Thyroid gland (tissue), 4 donors: ENCODE measurements at regions not wholly inside any gene's neighbourhood (a gene's known extent, or its start where the extent isn't known, plus 50 kb on each side); places are given as distances from the start of the nearest gene placed in this dataset.

Experiments used
- DNase-seq, 2 donors: peaks; one replicate each; pipeline ENCODE4 v3.0.0-alpha.2; 2019
- H3K27ac ChIP-seq, 3 donors: fragments of 200-600 bp; sonication (generic); 1 replicate in 2 of 3; 2 replicates in 1 of 3; pipeline ENCODE4 v1.5.1; 2016 to 2019; ENCODE audit warnings: mild to moderate bottlenecking in 1 of 3, moderate library complexity in 1 of 3
- H3K27me3 ChIP-seq: fragments of 200-600 bp; sonication (generic); one replicate; pipeline ENCODE4 v1.5.1; 2019
- H3K36me3 ChIP-seq, 2 donors: fragments of 200-600 bp; sonication (generic); one replicate each; pipeline ENCODE4 v1.5.1; 2016 to 2019
- H3K4me1 ChIP-seq, 2 donors: fragments of 200-600 bp; sonication (generic); one replicate each; pipeline ENCODE4 v1.5.1; 2017 to 2019
- H3K4me3 ChIP-seq, 3 donors: fragments of 200-600 bp; sonication (generic); replicated peaks in 1 of 3; 1 replicate in 2 of 3; 2 replicates in 1 of 3; pipeline ENCODE4 v1.5.1; 2016; ENCODE audit warnings: mild to moderate bottlenecking in 1 of 3
- H3K9me3 ChIP-seq: fragments of 200-600 bp; sonication (generic); one replicate; pipeline ENCODE4 v1.5.1; 2017
- POLR2A ChIP-seq, 2 donors: fragments of 450-650 bp; IDR thresholded peaks; one replicate each; pipeline ENCODE4 v1.6.1; 2017; ENCODE audit warnings: antibody characterized with exemption in 2 of 2, mild to moderate bottlenecking in 2 of 2, moderate library complexity in 1 of 2
- WGBS, 2 donors: methylation state at CpG; one replicate each; pipeline ENCODE4 v1.1.5; 2017; 5-methylcytosine and 5-hydroxymethylcytosine counted together
- intact Hi-C: fragments of 100-400 bp; cut with DNase I; formaldehyde crosslinking; loops from one replicate; pipeline ENCODE4 v1.15.1; 2023
- TF ChIP-seq, protein P1 (sequence below), 6 experiments: fragments of 200-600 bp in 3 of 6; fragments of 450-650 bp in 3 of 6; sonication (generic) in 3 of 6; IDR thresholded peaks; one replicate each; pipeline ENCODE4 v1.5.1; 2016 to 2019; ENCODE audit warnings: antibody characterized with exemption in 6 of 6, mild to moderate bottlenecking in 2 of 6, inconsistent platforms in 1 of 6, moderate library complexity in 1 of 6

- no peak for DNase-seq
- H3K4me1 ChIP-seq: no peaks in the 10 kb centered on the region
- no peak overlapping the region for H3K27ac ChIP-seq
- no peaks in the 10 kb centered on the region for H3K27me3 ChIP-seq
- no peaks in the 10 kb centered on the region for H3K36me3 ChIP-seq
- H3K4me3 ChIP-seq: no peak overlapping the region
- no peaks in the 10 kb centered on the region for H3K9me3 ChIP-seq
- WGBS, 2 donors: 68 to 71% methylated on average over 12 of the region's 12 CpGs
- TF ChIP-seq POLR2A (IDR thresholded peaks at IDR 0.05): no peak
- TF ChIP-seq, protein P1, sequence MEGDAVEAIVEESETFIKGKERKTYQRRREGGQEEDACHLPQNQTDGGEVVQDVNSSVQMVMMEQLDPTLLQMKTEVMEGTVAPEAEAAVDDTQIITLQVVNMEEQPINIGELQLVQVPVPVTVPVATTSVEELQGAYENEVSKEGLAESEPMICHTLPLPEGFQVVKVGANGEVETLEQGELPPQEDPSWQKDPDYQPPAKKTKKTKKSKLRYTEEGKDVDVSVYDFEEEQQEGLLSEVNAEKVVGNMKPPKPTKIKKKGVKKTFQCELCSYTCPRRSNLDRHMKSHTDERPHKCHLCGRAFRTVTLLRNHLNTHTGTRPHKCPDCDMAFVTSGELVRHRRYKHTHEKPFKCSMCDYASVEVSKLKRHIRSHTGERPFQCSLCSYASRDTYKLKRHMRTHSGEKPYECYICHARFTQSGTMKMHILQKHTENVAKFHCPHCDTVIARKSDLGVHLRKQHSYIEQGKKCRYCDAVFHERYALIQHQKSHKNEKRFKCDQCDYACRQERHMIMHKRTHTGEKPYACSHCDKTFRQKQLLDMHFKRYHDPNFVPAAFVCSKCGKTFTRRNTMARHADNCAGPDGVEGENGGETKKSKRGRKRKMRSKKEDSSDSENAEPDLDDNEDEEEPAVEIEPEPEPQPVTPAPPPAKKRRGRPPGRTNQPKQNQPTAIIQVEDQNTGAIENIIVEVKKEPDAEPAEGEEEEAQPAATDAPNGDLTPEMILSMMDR (IDR thresholded peaks at IDR 0.05): no peak
- intact Hi-C loops: loop anchor here (10.0 kb wide), 1 partner anchor 55 kb away; no protein-coding TSS in a partner anchor
Measured at GRCh38 chr7:26449175-26450165, 157.8 kb downstream of the SNX10 start.

GRCh38 chr7:26451997-26452396 lies 160.3 kb downstream of the SNX10 start:
- no peak overlapping the region for H3K4me3 ChIP-seq
- H3K4me1 ChIP-seq: no peaks in the 10 kb centered on the region
- TF ChIP-seq, protein P1 (IDR thresholded peaks at IDR 0.05): no peak
- no peak for TF ChIP-seq POLR2A (IDR thresholded peaks at IDR 0.05)
- no peaks in the 10 kb centered on the region for H3K36me3 ChIP-seq
- intact Hi-C loops: loop anchor here (10.0 kb wide), 1 partner anchor 57 kb away; no protein-coding TSS in a partner anchor
- H3K27ac ChIP-seq: no peak overlapping the region
- no peak for DNase-seq
- H3K9me3 ChIP-seq: no peaks in the 10 kb centered on the region
- H3K27me3 ChIP-seq: no peaks in the 10 kb centered on the region
- 71 to 77% methylated on average over 3 of the region's 3 CpGs for WGBS, 2 donors

- Histone ChIP-seq H3K36me3 (no peaks in the 10 kb centered on the region), H3K4me1 (no peaks in the 10 kb centered on the region), H3K9me3 (no peaks in the 10 kb centered on the region), H3K4me3 (no peak overlapping the region), H3K27ac (no peak overlapping the region), H3K27me3 (no peaks in the 10 kb centered on the region)
- DNase-seq: no peak
- intact Hi-C loops: loop anchor here (10.0 kb wide), 1 partner anchor 59 kb away; no protein-coding TSS in a partner anchor
- no peak for TF ChIP-seq POLR2A (IDR thresholded peaks at IDR 0.05)
- TF ChIP-seq, protein P1 (IDR thresholded peaks at IDR 0.05): no peak
- 70 to 81% methylated on average over 3 of the region's 3 CpGs for WGBS, 2 donors
Measured at GRCh38 chr7:26454180-26454579, 162.5 kb downstream of the SNX10 start.

DNA sequence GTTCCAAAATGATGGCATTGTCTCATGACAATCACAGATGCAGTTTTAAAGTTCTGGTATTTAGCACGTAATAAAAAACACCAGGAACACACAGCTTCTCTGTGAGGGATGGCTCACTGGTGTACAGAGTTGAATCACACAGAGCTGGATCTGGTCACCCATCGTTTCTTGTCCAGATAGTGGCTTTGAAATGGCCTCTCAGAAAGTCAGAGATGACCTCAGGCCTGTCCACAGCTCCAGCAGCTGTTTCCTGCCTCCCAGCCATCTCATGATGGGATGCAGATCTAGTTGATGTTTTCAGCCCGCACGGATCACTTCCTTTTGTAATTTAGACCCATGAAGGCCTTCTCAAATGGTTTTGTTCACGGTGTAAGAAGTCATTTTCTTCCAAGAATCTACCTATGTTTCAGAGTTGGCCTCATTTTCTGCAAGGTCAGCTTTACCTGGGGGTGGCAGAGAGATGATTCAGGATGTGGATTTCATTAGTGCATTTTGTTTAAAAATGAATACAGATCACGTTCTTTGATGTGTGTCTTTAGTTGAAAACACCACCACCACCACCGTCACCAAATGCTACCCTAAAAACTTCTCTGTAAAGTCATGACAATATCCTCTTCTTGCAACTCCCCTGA lies 166.2 kb downstream of the SNX10 start:
- no peak overlapping the region for H3K27ac ChIP-seq
- DNase-seq: no peak
- no peaks in the 10 kb centered on the region for H3K27me3 ChIP-seq
- no peaks in the 10 kb centered on the region for H3K9me3 ChIP-seq
- TF ChIP-seq, protein P1 (IDR thresholded peaks at IDR 0.05): no peak
- no peak for TF ChIP-seq POLR2A (IDR thresholded peaks at IDR 0.05)
- H3K4me1 ChIP-seq: no peaks in the 10 kb centered on the region
- intact Hi-C loops: loop anchor here (10.0 kb wide), 1 partner anchor 63 kb away; no protein-coding TSS in a partner anchor
- WGBS, 2 donors: 76 to 86% methylated on average over 7 of the region's 7 CpGs
- no peak overlapping the region for H3K4me3 ChIP-seq
- H3K36me3 ChIP-seq: no peaks in the 10 kb centered on the region
